ENCODE measurements at regions not wholly inside any gene's neighbourhood (a gene's known extent, or its start where the extent isn't known, plus 50 kb on each side); places are given as distances from the start of the nearest gene placed in this dataset.

GRCh38 chr9:105881021-105881420 is 186.7 kb downstream of the TMEM38B start:
- Histone ChIP-seq H3K9me2 (ENCODE audit: insufficient read depth, low read length) (no peaks in the 10 kb centered on the region), H4K20me1 (ENCODE audit: insufficient read depth) (no peaks in the 10 kb centered on the region), H3K27ac (ENCODE audit: low read length) (no peak overlapping the region), H3K4me2 (ENCODE audit: low read length) (no peak overlapping the region), H3K4me3 (ENCODE audit: low read length) (no peak overlapping the region), H3K36me3 (ENCODE audit: insufficient read depth, low read length) (no peaks in the 10 kb centered on the region), H3K27me3 (ENCODE audit: insufficient read depth, low read depth, low read length) (no peaks in the 10 kb centered on the region), H3F3A (ENCODE audit: insufficient read depth, low read length, poor library complexity, severe bottlenecking) (no peaks in the 10 kb centered on the region), H3K9ac (ENCODE audit: low read length) (no peak overlapping the region), H2AFZ (ENCODE audit: low read depth, low read length) (no peak overlapping the region), H3K79me2 (replicated peaks; ENCODE audit: insufficient read depth, low read length) (no peaks in the 10 kb centered on the region), H3K9me3 (ENCODE audit: low read length) (no peaks in the 10 kb centered on the region)
- TF ChIP-seq EZH2 (IDR thresholded peaks at IDR 0.05; ENCODE audit: borderline replicate concordance, insufficient read depth, low read length, poor library complexity, severe bottlenecking) (no peak), EP300 (conservative IDR thresholded peaks at IDR 0.05; ENCODE audit: poor library complexity, severe bottlenecking) (no peak), CTCF (IDR thresholded peaks at IDR 0.05; ENCODE audit: poor library complexity, severe bottlenecking) (no peak), MXI1 (conservative IDR thresholded peaks at IDR 0.05; ENCODE audit: poor library complexity, severe bottlenecking) (no peak), SMC3 (conservative IDR thresholded peaks at IDR 0.05; ENCODE audit: poor library complexity) (no peak), REST (IDR thresholded peaks at IDR 0.05; ENCODE audit: borderline replicate concordance) (no peak), POLR2AphosphoS5 (IDR thresholded peaks at IDR 0.05) (no peak), TAF1 (IDR thresholded peaks at IDR 0.05; ENCODE audit: low read depth) (no peak), RAD21 (conservative IDR thresholded peaks at IDR 0.05) (no peak)

GRCh38 chr9:105881654-105882349 is 187.5 kb downstream of the TMEM38B start:
- H3K4me3 ChIP-seq (ENCODE audit: low read length): no peak overlapping the region
- no peak for TF ChIP-seq TAF1 (IDR thresholded peaks at IDR 0.05; ENCODE audit: low read depth)
- peak; percentile 37 for TF ChIP-seq CTCF (IDR thresholded peaks at IDR 0.05; ENCODE audit: poor library complexity, severe bottlenecking)
- no peak for TF ChIP-seq REST (IDR thresholded peaks at IDR 0.05; ENCODE audit: borderline replicate concordance)
- H3K36me3 ChIP-seq (ENCODE audit: insufficient read depth, low read length): no peaks in the 10 kb centered on the region
- no peaks in the 10 kb centered on the region for H4K20me1 ChIP-seq (ENCODE audit: insufficient read depth)
- no peaks in the 10 kb centered on the region for H3K27me3 ChIP-seq (ENCODE audit: insufficient read depth, low read depth, low read length)
- H3K27ac ChIP-seq (ENCODE audit: low read length): no peak overlapping the region
- no peaks in the 10 kb centered on the region for H3K79me2 ChIP-seq (replicated peaks; ENCODE audit: insufficient read depth, low read length)
- no peak overlapping the region for H2AFZ ChIP-seq (ENCODE audit: low read depth, low read length)
- H3K9ac ChIP-seq (ENCODE audit: low read length): no peak overlapping the region
- no peaks in the 10 kb centered on the region for H3F3A ChIP-seq (ENCODE audit: insufficient read depth, low read length, poor library complexity, severe bottlenecking)
- no peak overlapping the region for H3K4me2 ChIP-seq (ENCODE audit: low read length)
- no peaks in the 10 kb centered on the region for H3K9me3 ChIP-seq (ENCODE audit: low read length)
- no peaks in the 10 kb centered on the region for H3K9me2 ChIP-seq (ENCODE audit: insufficient read depth, low read length)

Data from neural cell (in vitro differentiated cells).